ENCODE measurements at regions not wholly inside any gene's neighbourhood (a gene's known extent, or its start where the extent isn't known, plus 50 kb on each side); places are given as distances from the start of the nearest gene placed in this dataset.

GRCh38 chr5:89566340-89566739 is 683.4 kb upstream of the MEF2C start:
- no peak overlapping the region for H3K4me3 ChIP-seq (ENCODE audit: low read depth, low read length)
- no peak for TF ChIP-seq CTCF (IDR thresholded peaks at IDR 0.05; ENCODE audit: low read depth, low read length)

GRCh38 chr5:89560696-89561095 is 677.7 kb upstream of the MEF2C start:
- no peak for TF ChIP-seq CTCF (IDR thresholded peaks at IDR 0.05; ENCODE audit: low read depth, low read length)
- no peak overlapping the region for H3K4me3 ChIP-seq (ENCODE audit: low read depth, low read length)

GRCh38 chr5:89556215-89556913 is 673.4 kb upstream of the MEF2C start:
- no peak overlapping the region for H3K4me3 ChIP-seq (ENCODE audit: low read depth, low read length)
- TF ChIP-seq CTCF (IDR thresholded peaks at IDR 0.05; ENCODE audit: low read depth, low read length): no peak

- no peak for TF ChIP-seq CTCF (IDR thresholded peaks at IDR 0.05; ENCODE audit: low read depth, low read length)
- H3K4me3 ChIP-seq (ENCODE audit: low read depth, low read length): no peak overlapping the region
Measured at GRCh38 chr5:89546657-89547056, 663.7 kb upstream of the MEF2C start.

- no peak for TF ChIP-seq CTCF (IDR thresholded peaks at IDR 0.05; ENCODE audit: low read depth, low read length)
- H3K4me3 ChIP-seq (ENCODE audit: low read depth, low read length): no peak overlapping the region
Measured at GRCh38 chr5:89545626-89546025, 662.6 kb upstream of the MEF2C start.

- TF ChIP-seq CTCF (IDR thresholded peaks at IDR 0.05; ENCODE audit: low read depth, low read length): no peak
- H3K4me3 ChIP-seq (ENCODE audit: low read depth, low read length): no peak overlapping the region
Measured at GRCh38 chr5:89545076-89545475, 662.1 kb upstream of the MEF2C start.

GRCh38 chr5:89542736-89543135 is 659.8 kb upstream of the MEF2C start:
- H3K4me3 ChIP-seq (ENCODE audit: low read depth, low read length): no peak overlapping the region
- no peak for TF ChIP-seq CTCF (IDR thresholded peaks at IDR 0.05; ENCODE audit: low read depth, low read length)

Measured in WI38 (cell line).